PFSK-1 (cell line): ENCODE measurements at regions not wholly inside any gene's neighbourhood (a gene's known extent, or its start where the extent isn't known, plus 50 kb on each side); places are given as distances from the start of the nearest gene placed in this dataset.

Experiments
- REST ChIP-seq, 2 experiments: IDR thresholded peaks; 2 replicates each; pipeline versions ENCODE4 v1.6.1 to v1.8.0; 2011 to 2012; ENCODE audit warnings: low read depth in 2 of 2, low read length in 2 of 2, control low read depth in 1 of 2, inconsistent platforms in 1 of 2, mild to moderate bottlenecking in 1 of 2, moderate library complexity in 1 of 2; ENCODE audit not compliant: insufficient read depth in 1 of 2
- SIN3A ChIP-seq: IDR thresholded peaks from 2 replicates; pipeline ENCODE4 v1.6.1; 2012; ENCODE audit warnings: mild to moderate bottlenecking, low read length, moderate library complexity, borderline replicate concordance; ENCODE audit not compliant: insufficient read depth
- TAF1 ChIP-seq: IDR thresholded peaks from 2 replicates; pipeline ENCODE4 v1.6.1; 2012; ENCODE audit warnings: low read length, control low read depth, borderline replicate concordance; ENCODE audit not compliant: insufficient read depth

GRCh38 chr7:25926009-25926408 is 226.0 kb upstream of the NFE2L3 start:
- peak; percentile 88; the same call in 1 of the 2 replicates for TF ChIP-seq SIN3A
- TF ChIP-seq TAF1, result no peak
- TF ChIP-seq REST (IDR thresholded peaks at IDR 0.05; ENCODE audit: insufficient read depth in 1 of 2, low read depth in 2 of 2, low read length in 2 of 2), result peak in 1 of 2 experiments; percentile 54; a peak in 1 of 4 replicates
